ENCODE measurements at regions not wholly inside any gene's neighbourhood (a gene's known extent, or its start where the extent isn't known, plus 50 kb on each side); places are given as distances from the start of the nearest gene placed in this dataset.

DNA sequence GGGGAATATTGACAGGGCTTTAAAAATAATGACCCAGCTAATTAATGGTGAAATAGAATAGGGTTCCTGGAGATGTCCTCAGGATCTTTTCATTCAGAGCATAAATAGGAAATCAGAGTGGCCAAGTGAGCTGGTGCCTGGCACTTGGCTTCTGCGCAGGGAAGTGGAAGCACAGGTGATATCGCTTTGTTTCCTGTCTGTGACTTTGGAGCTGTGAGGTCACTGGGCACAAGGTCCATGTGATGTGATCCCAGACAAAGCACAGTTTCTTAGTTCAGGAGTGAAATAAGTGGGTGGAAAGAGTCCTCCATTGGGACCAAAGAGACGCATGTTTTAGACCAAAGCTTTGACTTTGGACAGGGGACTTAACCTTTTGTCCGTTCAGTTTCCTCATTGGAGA lies 338.3 kb downstream of the CYRIA start:
- Histone ChIP-seq H3K23ac (ENCODE audit: insufficient read length, low read depth, low read length) (no peak overlapping the region), H2AK5ac (ENCODE audit: insufficient read length, low read length) (no peak overlapping the region), H3K9me3 (ENCODE audit: control insufficient read depth, low read depth, low read length) (no peaks in the 10 kb centered on the region), H2BK5ac (ENCODE audit: insufficient read length, low read length) (no peak overlapping the region), H3K4ac (ENCODE audit: low read depth, low read length) (no peak overlapping the region), H3K4me1 (ENCODE audit: insufficient read depth, low read length) (peaks cover 10% of the 10 kb centered on the region; the same call in 1 of the 2 replicates), H3K27me3 (ENCODE audit: insufficient read depth, low read length) (no peaks in the 10 kb centered on the region), H3K14ac (ENCODE audit: insufficient read depth, low read length) (no peak overlapping the region), H2BK15ac (ENCODE audit: low read depth, low read length) (no peak overlapping the region), H4K91ac (ENCODE audit: insufficient read length, low read depth, low read length) (no peak overlapping the region), H2BK20ac (ENCODE audit: low read depth, low read length, poor library complexity, severe bottlenecking) (no peak overlapping the region), H3K79me1 (ENCODE audit: insufficient read depth, low read depth, low read length, poor library complexity, severe bottlenecking) (no peaks in the 10 kb centered on the region), H3K27ac (ENCODE audit: insufficient read length, low read depth, low read length) (no peak overlapping the region), H4K5ac (ENCODE audit: insufficient read length, low read depth, low read length) (no peak overlapping the region), H4K20me1 (ENCODE audit: control insufficient read depth, insufficient read depth, insufficient read length) (no peaks in the 10 kb centered on the region), H3K56ac (ENCODE audit: insufficient read length, low read depth, low read length) (no peak overlapping the region), H3K18ac (ENCODE audit: insufficient read length, low read depth, low read length) (no peak overlapping the region), H2AFZ (ENCODE audit: low read length) (no peak overlapping the region), H3K4me2 (ENCODE audit: insufficient read depth, insufficient read length, low read length) (no peak overlapping the region), H3T11ph (ENCODE audit: low read length) (no peak overlapping the region), H4K8ac (replicated peaks; ENCODE audit: insufficient read length, low read depth, low read length) (no peak overlapping the region), H2BK12ac (ENCODE audit: insufficient read length, low read depth, low read length) (no peak overlapping the region), H3K79me2 (ENCODE audit: insufficient read depth, low read length) (no peaks in the 10 kb centered on the region), H3K9ac (ENCODE audit: extremely low read depth, insufficient read length, low read length) (no peak overlapping the region), H2BK120ac (ENCODE audit: low read depth, low read length, poor library complexity, severe bottlenecking) (no peak overlapping the region), H3K23me2 (ENCODE audit: insufficient read length, low read depth, low read length, poor library complexity, severe bottlenecking) (no peaks in the 10 kb centered on the region)
- WGBS (ENCODE audit: extremely low coverage, insufficient read length, low lambda C conversion rate), result no CpG with 5 or more reads among the region's 4 CpGs
- no peak for DNase-seq
- TF ChIP-seq, protein P1, sequence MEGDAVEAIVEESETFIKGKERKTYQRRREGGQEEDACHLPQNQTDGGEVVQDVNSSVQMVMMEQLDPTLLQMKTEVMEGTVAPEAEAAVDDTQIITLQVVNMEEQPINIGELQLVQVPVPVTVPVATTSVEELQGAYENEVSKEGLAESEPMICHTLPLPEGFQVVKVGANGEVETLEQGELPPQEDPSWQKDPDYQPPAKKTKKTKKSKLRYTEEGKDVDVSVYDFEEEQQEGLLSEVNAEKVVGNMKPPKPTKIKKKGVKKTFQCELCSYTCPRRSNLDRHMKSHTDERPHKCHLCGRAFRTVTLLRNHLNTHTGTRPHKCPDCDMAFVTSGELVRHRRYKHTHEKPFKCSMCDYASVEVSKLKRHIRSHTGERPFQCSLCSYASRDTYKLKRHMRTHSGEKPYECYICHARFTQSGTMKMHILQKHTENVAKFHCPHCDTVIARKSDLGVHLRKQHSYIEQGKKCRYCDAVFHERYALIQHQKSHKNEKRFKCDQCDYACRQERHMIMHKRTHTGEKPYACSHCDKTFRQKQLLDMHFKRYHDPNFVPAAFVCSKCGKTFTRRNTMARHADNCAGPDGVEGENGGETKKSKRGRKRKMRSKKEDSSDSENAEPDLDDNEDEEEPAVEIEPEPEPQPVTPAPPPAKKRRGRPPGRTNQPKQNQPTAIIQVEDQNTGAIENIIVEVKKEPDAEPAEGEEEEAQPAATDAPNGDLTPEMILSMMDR (conservative IDR thresholded peaks at IDR 0.05), result no peak
- Mint-ChIP-seq H3K27me3 (ENCODE audit: low read depth) (peaks cover 34% of the 10 kb centered on the region), H3K9me3 (no peaks in the 10 kb centered on the region), H3K36me3 (ENCODE audit: insufficient read depth in 1 of 3, low read depth in 3 of 3) (no peaks in the 10 kb centered on the region; a peak in 1 of 7 replicates), H3K4me3 (no peak overlapping the region), H3K27ac (no peak overlapping the region), H3K4me1 (peaks cover 33 to 38% of the 10 kb centered on the region in 2 experiments)

All from H9 (cell line).